Ovary (tissue), 3 donors: ENCODE measurements at regions not wholly inside any gene's neighbourhood (a gene's known extent, or its start where the extent isn't known, plus 50 kb on each side); places are given as distances from the start of the nearest gene placed in this dataset.

Experiments used
- POLR2A ChIP-seq: fragments of 450-650 bp; IDR thresholded peaks from one replicate; pipeline ENCODE4 v1.6.1; 2017; ENCODE audit warnings: antibody characterized with exemption, mild to moderate bottlenecking, moderate library complexity
- TF ChIP-seq, protein P1 (sequence below), 3 donors: fragments of 450-650 bp in 2 of 3; fragments of 200-600 bp in 1 of 3; IDR thresholded peaks; one replicate each; pipeline versions ENCODE4 v1.5.1 to v1.8.0; 2016 to 2022; ENCODE audit warnings: antibody characterized with exemption in 3 of 3, mild to moderate bottlenecking in 1 of 3
- donor health status: DM: no; HTN: no; CAD: no.

DNA sequence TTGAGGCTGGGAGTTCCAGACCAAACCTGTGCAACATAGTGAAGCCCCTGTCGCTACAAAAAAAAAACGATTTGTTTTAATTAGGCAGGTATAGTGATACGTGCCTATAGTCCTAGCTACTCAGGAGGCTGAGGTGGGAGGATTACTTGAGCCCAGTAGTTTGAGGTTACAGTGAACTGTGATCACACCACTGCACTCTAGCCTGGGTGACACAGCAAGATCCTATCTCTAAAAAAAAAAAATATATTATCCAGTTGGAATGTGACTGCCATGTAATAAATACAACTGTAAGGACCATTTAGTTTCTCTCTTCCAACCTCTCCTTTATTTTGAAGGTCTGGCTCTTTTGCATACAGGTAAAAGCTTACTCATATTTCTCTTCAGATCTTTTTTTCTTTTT is 571.5 kb downstream of the UTRN start:
- TF ChIP-seq, protein P1, sequence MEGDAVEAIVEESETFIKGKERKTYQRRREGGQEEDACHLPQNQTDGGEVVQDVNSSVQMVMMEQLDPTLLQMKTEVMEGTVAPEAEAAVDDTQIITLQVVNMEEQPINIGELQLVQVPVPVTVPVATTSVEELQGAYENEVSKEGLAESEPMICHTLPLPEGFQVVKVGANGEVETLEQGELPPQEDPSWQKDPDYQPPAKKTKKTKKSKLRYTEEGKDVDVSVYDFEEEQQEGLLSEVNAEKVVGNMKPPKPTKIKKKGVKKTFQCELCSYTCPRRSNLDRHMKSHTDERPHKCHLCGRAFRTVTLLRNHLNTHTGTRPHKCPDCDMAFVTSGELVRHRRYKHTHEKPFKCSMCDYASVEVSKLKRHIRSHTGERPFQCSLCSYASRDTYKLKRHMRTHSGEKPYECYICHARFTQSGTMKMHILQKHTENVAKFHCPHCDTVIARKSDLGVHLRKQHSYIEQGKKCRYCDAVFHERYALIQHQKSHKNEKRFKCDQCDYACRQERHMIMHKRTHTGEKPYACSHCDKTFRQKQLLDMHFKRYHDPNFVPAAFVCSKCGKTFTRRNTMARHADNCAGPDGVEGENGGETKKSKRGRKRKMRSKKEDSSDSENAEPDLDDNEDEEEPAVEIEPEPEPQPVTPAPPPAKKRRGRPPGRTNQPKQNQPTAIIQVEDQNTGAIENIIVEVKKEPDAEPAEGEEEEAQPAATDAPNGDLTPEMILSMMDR (IDR thresholded peaks at IDR 0.05) = no peak
- TF ChIP-seq POLR2A = no peak
